CD4-positive, alpha-beta T cell treated with Interferon gamma for 1 hour (primary cell): ENCODE measurements at regions not wholly inside any gene's neighbourhood (a gene's known extent, or its start where the extent isn't known, plus 50 kb on each side); places are given as distances from the start of the nearest gene placed in this dataset.

Experiments used
- DNase-seq: peaks from one replicate; pipeline ENCODE4 v3.0.0-alpha.2; 2020

GRCh38 chr9:129411501-129412175 lies 209.3 kb downstream of the C9orf50 start:
- DNase-seq, result no peak

GRCh38 chr9:129410226-129410625 lies 210.7 kb downstream of the C9orf50 start:
- no peak for DNase-seq

GRCh38 chr9:129408535-129409215 lies 212.2 kb downstream of the C9orf50 start:
- no peak for DNase-seq

- no peak for DNase-seq
These were observed 212.9 kb downstream of the C9orf50 start for GRCh38 chr9:129407905-129408452.

- peak; percentile 13 for DNase-seq
These were observed 214.3 kb downstream of the C9orf50 start for GRCh38 chr9:129406278-129407225.

GRCh38 chr9:129405827-129406213 lies 215.1 kb downstream of the C9orf50 start:
- no peak for DNase-seq

- DNase-seq, result no peak
These were observed 215.6 kb downstream of the C9orf50 start for GRCh38 chr9:129405089-129405826.

- no peak for DNase-seq
These were observed 216.3 kb downstream of the C9orf50 start for GRCh38 chr9:129404621-129405020.

- DNase-seq, result no peak
These were observed 216.9 kb downstream of the C9orf50 start for GRCh38 chr9:129403779-129404620.

GRCh38 chr9:129402931-129403778 lies 217.7 kb downstream of the C9orf50 start:
- DNase-seq, result no peak

- no peak for DNase-seq
These were observed 218.5 kb downstream of the C9orf50 start for GRCh38 chr9:129402371-129402739.

GRCh38 chr9:129401623-129402370 lies 219.1 kb downstream of the C9orf50 start:
- no peak for DNase-seq

GRCh38 chr9:129400971-129401622 lies 219.8 kb downstream of the C9orf50 start:
- no peak for DNase-seq

- DNase-seq, result no peak
These were observed 220.6 kb downstream of the C9orf50 start for GRCh38 chr9:129400001-129400970.

- no peak for DNase-seq
These were observed 221.3 kb downstream of the C9orf50 start for GRCh38 chr9:129399634-129399990.

GRCh38 chr9:129398961-129399633 lies 221.0 kb upstream of the IER5L start:
- DNase-seq, result no peak
